ENCODE measurements at regions not wholly inside any gene's neighbourhood (a gene's known extent, or its start where the extent isn't known, plus 50 kb on each side); places are given as distances from the start of the nearest gene placed in this dataset.

- TF ChIP-seq, protein P1, sequence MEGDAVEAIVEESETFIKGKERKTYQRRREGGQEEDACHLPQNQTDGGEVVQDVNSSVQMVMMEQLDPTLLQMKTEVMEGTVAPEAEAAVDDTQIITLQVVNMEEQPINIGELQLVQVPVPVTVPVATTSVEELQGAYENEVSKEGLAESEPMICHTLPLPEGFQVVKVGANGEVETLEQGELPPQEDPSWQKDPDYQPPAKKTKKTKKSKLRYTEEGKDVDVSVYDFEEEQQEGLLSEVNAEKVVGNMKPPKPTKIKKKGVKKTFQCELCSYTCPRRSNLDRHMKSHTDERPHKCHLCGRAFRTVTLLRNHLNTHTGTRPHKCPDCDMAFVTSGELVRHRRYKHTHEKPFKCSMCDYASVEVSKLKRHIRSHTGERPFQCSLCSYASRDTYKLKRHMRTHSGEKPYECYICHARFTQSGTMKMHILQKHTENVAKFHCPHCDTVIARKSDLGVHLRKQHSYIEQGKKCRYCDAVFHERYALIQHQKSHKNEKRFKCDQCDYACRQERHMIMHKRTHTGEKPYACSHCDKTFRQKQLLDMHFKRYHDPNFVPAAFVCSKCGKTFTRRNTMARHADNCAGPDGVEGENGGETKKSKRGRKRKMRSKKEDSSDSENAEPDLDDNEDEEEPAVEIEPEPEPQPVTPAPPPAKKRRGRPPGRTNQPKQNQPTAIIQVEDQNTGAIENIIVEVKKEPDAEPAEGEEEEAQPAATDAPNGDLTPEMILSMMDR (IDR thresholded peaks at IDR 0.05; ENCODE audit: low read depth, low read length): no peak
- no peak for TF ChIP-seq EZH2phosphoT487 (IDR thresholded peaks at IDR 0.05; ENCODE audit: low read depth)
- H3K79me2 ChIP-seq (ENCODE audit: low read length): no peaks in the 10 kb centered on the region
- no peak overlapping the region for H3K27ac ChIP-seq (ENCODE audit: low read length)
- H4K20me1 ChIP-seq (ENCODE audit: insufficient read depth, low read length): no peaks in the 10 kb centered on the region
- no peak overlapping the region for H2AFZ ChIP-seq (ENCODE audit: low read depth, low read length)
- H3K4me1 ChIP-seq (ENCODE audit: low read length): peaks cover 12% of the 10 kb centered on the region
- peaks cover 6% of the 10 kb centered on the region; the same call in 1 of the 2 replicates for H3K27me3 ChIP-seq (ENCODE audit: low read depth, low read length)
- H3K9ac ChIP-seq (ENCODE audit: low read length): no peak overlapping the region
- H3K9me3 ChIP-seq (ENCODE audit: insufficient read depth, low read length): no peaks in the 10 kb centered on the region
- H3K4me2 ChIP-seq (ENCODE audit: low read length): no peak overlapping the region
- no peak overlapping the region for H3K4me3 ChIP-seq (ENCODE audit: low read length)
- no peaks in the 10 kb centered on the region for H3K36me3 ChIP-seq (replicated peaks; ENCODE audit: low read depth, low read length)
Observed at GRCh38 chr1:175874081-175874480, 130.7 kb upstream of the TNR start.

DNA sequence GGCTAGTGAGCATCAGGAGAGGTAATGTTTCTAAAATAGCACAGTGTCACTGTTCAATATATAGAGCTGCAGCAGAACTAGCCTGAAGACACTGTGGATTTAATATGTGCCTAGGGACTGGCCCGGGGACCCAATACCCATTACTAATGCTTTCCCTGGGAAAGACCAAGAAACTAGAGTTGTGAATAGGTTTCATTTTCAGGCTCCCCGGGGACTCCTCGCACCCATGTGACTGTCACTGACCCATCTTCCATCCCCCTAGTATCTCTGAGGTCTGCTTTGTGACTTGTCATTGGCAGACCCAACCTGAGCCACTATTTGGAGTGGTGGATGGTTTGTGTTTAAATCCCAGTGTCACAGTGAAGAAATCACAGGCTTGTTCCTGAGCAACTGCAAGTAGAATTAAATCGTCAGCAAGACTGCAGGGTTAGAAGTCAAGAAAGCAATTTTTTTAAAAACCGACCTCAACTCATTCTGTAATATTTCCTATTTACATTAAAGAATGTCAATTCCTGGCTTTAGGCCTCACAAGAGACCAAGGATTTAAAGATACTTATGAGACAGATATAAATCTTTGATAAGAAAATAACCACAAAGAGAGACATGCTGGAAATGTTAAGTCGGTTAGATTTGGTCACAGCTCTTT lies 130.0 kb upstream of the TNR start:
- H3K4me2 ChIP-seq (ENCODE audit: low read length): peak overlapping the region; percentile 28; the same call in 1 of the 2 replicates
- TF ChIP-seq, protein P1 (IDR thresholded peaks at IDR 0.05; ENCODE audit: low read depth, low read length): no peak
- no peak for TF ChIP-seq EZH2phosphoT487 (IDR thresholded peaks at IDR 0.05; ENCODE audit: low read depth)

GRCh38 chr1:175872588-175872987 lies 129.2 kb upstream of the TNR start:
- Histone ChIP-seq H3K9ac (ENCODE audit: low read length) (no peak overlapping the region), H3K27me3 (ENCODE audit: low read depth, low read length) (peaks cover 6% of the 10 kb centered on the region; the same call in 1 of the 2 replicates), H3K4me2 (ENCODE audit: low read length) (no peak overlapping the region), H4K20me1 (ENCODE audit: insufficient read depth, low read length) (no peaks in the 10 kb centered on the region), H3K79me2 (ENCODE audit: low read length) (no peaks in the 10 kb centered on the region), H2AFZ (ENCODE audit: low read depth, low read length) (no peak overlapping the region), H3K4me1 (ENCODE audit: low read length) (peaks cover 12% of the 10 kb centered on the region), H3K36me3 (replicated peaks; ENCODE audit: low read depth, low read length) (no peaks in the 10 kb centered on the region), H3K9me3 (ENCODE audit: insufficient read depth, low read length) (no peaks in the 10 kb centered on the region), H3K4me3 (ENCODE audit: low read length) (no peak overlapping the region), H3K27ac (ENCODE audit: low read length) (no peak overlapping the region)
- TF ChIP-seq, protein P1 (IDR thresholded peaks at IDR 0.05; ENCODE audit: low read depth, low read length): no peak
- no peak for TF ChIP-seq EZH2phosphoT487 (IDR thresholded peaks at IDR 0.05; ENCODE audit: low read depth)

More for the DNA sequence above, 130.0 kb upstream of the TNR start:
- H2AFZ ChIP-seq (ENCODE audit: low read depth, low read length): no peak overlapping the region
- no peaks in the 10 kb centered on the region for H3K9me3 ChIP-seq (ENCODE audit: insufficient read depth, low read length)
- no peak overlapping the region for H3K27ac ChIP-seq (ENCODE audit: low read length)
- H4K20me1 ChIP-seq (ENCODE audit: insufficient read depth, low read length): no peaks in the 10 kb centered on the region
- H3K27me3 ChIP-seq (ENCODE audit: low read depth, low read length): peaks cover 6% of the 10 kb centered on the region; the same call in 1 of the 2 replicates
- no peaks in the 10 kb centered on the region for H3K79me2 ChIP-seq (ENCODE audit: low read length)
- no peaks in the 10 kb centered on the region for H3K36me3 ChIP-seq (replicated peaks; ENCODE audit: low read depth, low read length)
- H3K4me1 ChIP-seq (ENCODE audit: low read length): peaks cover 12% of the 10 kb centered on the region
- no peak overlapping the region for H3K9ac ChIP-seq (ENCODE audit: low read length)
- H3K4me3 ChIP-seq (ENCODE audit: low read length): no peak overlapping the region

- Histone ChIP-seq H3K27ac (ENCODE audit: low read length) (no peak overlapping the region), H3K4me3 (ENCODE audit: low read length) (no peak overlapping the region), H4K20me1 (ENCODE audit: insufficient read depth, low read length) (no peaks in the 10 kb centered on the region), H3K79me2 (ENCODE audit: low read length) (no peaks in the 10 kb centered on the region), H3K9me3 (ENCODE audit: insufficient read depth, low read length) (no peaks in the 10 kb centered on the region), H3K27me3 (ENCODE audit: low read depth, low read length) (peaks cover 10% of the 10 kb centered on the region), H3K4me2 (ENCODE audit: low read length) (no peak overlapping the region), H3K4me1 (ENCODE audit: low read length) (peaks cover 12% of the 10 kb centered on the region), H3K36me3 (replicated peaks; ENCODE audit: low read depth, low read length) (no peaks in the 10 kb centered on the region), H2AFZ (ENCODE audit: low read depth, low read length) (no peak overlapping the region), H3K9ac (ENCODE audit: low read length) (no peak overlapping the region)
- TF ChIP-seq, protein P1 (IDR thresholded peaks at IDR 0.05; ENCODE audit: low read depth, low read length): no peak
- TF ChIP-seq EZH2phosphoT487 (IDR thresholded peaks at IDR 0.05; ENCODE audit: low read depth): no peak
Observed at GRCh38 chr1:175871647-175872046, 128.3 kb upstream of the TNR start.
